ENCODE measurements at regions not wholly inside any gene's neighbourhood (a gene's known extent, or its start where the extent isn't known, plus 50 kb on each side); places are given as distances from the start of the nearest gene placed in this dataset.

DNA sequence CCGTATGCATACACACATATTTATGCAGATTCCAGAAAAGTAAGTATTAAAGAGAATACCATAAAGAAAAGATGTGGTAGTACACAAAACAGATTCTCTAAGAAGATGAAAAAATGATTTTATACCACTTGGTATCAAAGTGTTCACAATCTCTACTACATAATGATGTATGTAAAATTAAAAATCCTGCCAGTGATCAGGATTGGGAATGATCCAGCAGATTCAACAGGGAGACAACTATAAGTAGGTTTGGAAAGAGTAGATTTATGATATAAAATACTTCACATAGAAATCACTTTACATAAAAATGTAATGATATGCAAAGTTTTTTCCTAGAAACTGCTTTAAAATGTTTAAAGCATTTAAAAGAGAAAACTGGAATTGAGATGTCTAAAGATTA, 447.0 kb downstream of the CNTNAP4 start (continued):
- no peak for TF ChIP-seq TSHZ2 (CRISPR knock-in tag; IDR thresholded peaks at IDR 0.05)
- no peak for TF ChIP-seq BACH2 (CRISPR knock-in tag; IDR thresholded peaks at IDR 0.05; ENCODE audit: borderline replicate concordance)
- no peak for TF ChIP-seq RARB (CRISPR knock-in tag; IDR thresholded peaks at IDR 0.05)
- TF ChIP-seq ZNF565 (CRISPR knock-in tag; conservative IDR thresholded peaks at IDR 0.05; ENCODE audit: low read depth), result no peak
- no peak for TF ChIP-seq CSDC2 (CRISPR knock-in tag; IDR thresholded peaks at IDR 0.05)
- no peak for TF ChIP-seq ZNF8 (CRISPR knock-in tag; IDR thresholded peaks at IDR 0.05)
- no peak for TF ChIP-seq ESRRG (CRISPR knock-in tag; IDR thresholded peaks at IDR 0.05)
- no peak for TF ChIP-seq ZFP30 (CRISPR knock-in tag; IDR thresholded peaks at IDR 0.05)

DNA sequence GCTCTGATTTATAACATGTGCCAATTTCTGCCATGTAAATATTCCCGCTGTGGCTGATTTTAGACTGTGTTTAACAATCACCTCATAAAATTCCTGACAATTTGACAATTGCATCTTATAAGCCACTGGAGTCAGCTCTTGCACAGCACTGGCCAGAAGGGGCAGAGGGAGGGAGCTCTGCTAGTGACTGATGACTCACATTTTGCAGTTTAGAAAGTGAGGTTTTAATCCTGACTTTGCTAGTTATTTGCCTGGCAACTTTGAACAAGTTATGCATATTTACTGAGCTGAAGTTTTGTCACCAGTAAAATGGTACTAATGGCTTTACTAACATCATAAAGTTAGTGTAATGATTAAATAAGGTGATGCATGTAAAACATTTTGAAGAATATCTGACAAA, 452.3 kb downstream of the CNTNAP4 start:
- ATAC-seq, result no peak
- no peak for TF ChIP-seq TSHZ2 (CRISPR knock-in tag; IDR thresholded peaks at IDR 0.05)
- TF ChIP-seq, protein P1, sequence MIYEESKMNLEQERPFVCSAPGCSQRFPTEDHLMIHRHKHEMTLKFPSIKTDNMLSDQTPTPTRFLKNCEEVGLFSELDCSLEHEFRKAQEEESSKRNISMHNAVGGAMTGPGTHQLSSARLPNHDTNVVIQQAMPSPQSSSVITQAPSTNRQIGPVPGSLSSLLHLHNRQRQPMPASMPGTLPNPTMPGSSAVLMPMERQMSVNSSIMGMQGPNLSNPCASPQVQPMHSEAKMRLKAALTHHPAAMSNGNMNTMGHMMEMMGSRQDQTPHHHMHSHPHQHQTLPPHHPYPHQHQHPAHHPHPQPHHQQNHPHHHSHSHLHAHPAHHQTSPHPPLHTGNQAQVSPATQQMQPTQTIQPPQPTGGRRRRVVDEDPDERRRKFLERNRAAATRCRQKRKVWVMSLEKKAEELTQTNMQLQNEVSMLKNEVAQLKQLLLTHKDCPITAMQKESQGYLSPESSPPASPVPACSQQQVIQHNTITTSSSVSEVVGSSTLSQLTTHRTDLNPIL (CRISPR knock-in tag; IDR thresholded peaks at IDR 0.05; ENCODE audit: low read depth), result no peak

DNA sequence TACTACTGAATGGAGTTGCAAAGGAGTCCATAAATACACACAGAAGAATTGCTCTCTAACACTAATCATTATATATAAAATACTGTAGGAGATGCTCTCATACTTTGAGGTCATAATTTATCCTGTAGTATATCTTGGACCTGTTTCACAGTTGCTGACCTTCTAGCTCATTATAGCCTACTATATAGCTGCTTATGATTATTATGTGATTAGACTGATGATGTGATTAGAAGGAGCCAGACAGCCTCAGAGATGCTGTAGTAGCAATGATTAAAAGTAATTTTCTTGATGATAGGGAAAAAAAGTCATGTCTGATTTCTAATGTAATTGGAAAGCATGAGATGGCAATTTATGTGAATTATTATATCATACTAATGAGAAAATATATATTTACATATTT, 455.7 kb downstream of the CNTNAP4 start:
- no peak for ATAC-seq

More for the DNA sequence above, 455.7 kb downstream of the CNTNAP4 start:
- TF ChIP-seq GLIS3 (CRISPR knock-in tag; IDR thresholded peaks at IDR 0.05) (no peak), ESRRG (CRISPR knock-in tag; IDR thresholded peaks at IDR 0.05) (no peak), ZNF70 (CRISPR knock-in tag; IDR thresholded peaks at IDR 0.05) (no peak), ARNTL (CRISPR knock-in tag; IDR thresholded peaks at IDR 0.05; ENCODE audit: borderline replicate concordance, low read depth) (no peak), ZFP30 (CRISPR knock-in tag; IDR thresholded peaks at IDR 0.05) (no peak), CSDC2 (CRISPR knock-in tag; IDR thresholded peaks at IDR 0.05) (no peak), PPARA (CRISPR knock-in tag; IDR thresholded peaks at IDR 0.05; ENCODE audit: borderline replicate concordance) (no peak), PATZ1 (CRISPR knock-in tag; IDR thresholded peaks at IDR 0.05; ENCODE audit: borderline replicate concordance) (no peak), SNAI2 (CRISPR knock-in tag; IDR thresholded peaks at IDR 0.05) (no peak), TCF4 (CRISPR knock-in tag; IDR thresholded peaks at IDR 0.05; ENCODE audit: borderline replicate concordance) (no peak), BACH2 (CRISPR knock-in tag; IDR thresholded peaks at IDR 0.05; ENCODE audit: borderline replicate concordance) (no peak), ZC3H10 (CRISPR knock-in tag; IDR thresholded peaks at IDR 0.05) (no peak), ZNF565 (CRISPR knock-in tag; conservative IDR thresholded peaks at IDR 0.05; ENCODE audit: low read depth) (no peak), TSHZ2 (CRISPR knock-in tag; IDR thresholded peaks at IDR 0.05) (no peak), RARB (CRISPR knock-in tag; IDR thresholded peaks at IDR 0.05) (no peak), POU6F1 (CRISPR knock-in tag; IDR thresholded peaks at IDR 0.05; ENCODE audit: borderline replicate concordance, low read depth) (no peak), ISL1 (CRISPR knock-in tag; IDR thresholded peaks at IDR 0.05) (no peak), ZNF8 (CRISPR knock-in tag; IDR thresholded peaks at IDR 0.05) (no peak), ZFP3 (CRISPR knock-in tag; IDR thresholded peaks at IDR 0.05) (no peak)
- TF ChIP-seq, protein P1 (CRISPR knock-in tag; IDR thresholded peaks at IDR 0.05; ENCODE audit: low read depth), result no peak

Data from SK-N-SH treated with all-trans-retinoic acid at 6 μM for 48 hours (cell line).